Neural progenitor cell (in vitro differentiated cells): ENCODE measurements at regions not wholly inside any gene's neighbourhood (a gene's known extent, or its start where the extent isn't known, plus 50 kb on each side); places are given as distances from the start of the nearest gene placed in this dataset.

Experiments used
- DNase-seq: peaks from one replicate; pipeline ENCODE4 v3.0.0-alpha.2; 2016; ENCODE audit warnings: low spot score
- H2AFZ ChIP-seq: fragments of 200-600 bp; sonication (generic); replicated peaks from 2 replicates; pipeline ENCODE4 v1.6.1; 2016; ENCODE audit warnings: antibody characterized with exemption
- H3F3A ChIP-seq: fragments of 200-600 bp; sonication (generic); 2 replicates; pipeline ENCODE4 v1.6.1; 2016; ENCODE audit warnings: antibody characterized with exemption, low read depth
- H3K27ac ChIP-seq: fragments of 200-600 bp; sonication (generic); 2 replicates; pipeline ENCODE4 v1.5.1; 2016; ENCODE audit warnings: mild to moderate bottlenecking
- H3K27me3 ChIP-seq: fragments of 200-600 bp; sonication (generic); 2 replicates; pipeline ENCODE4 v1.6.1; 2016; ENCODE audit warnings: mild to moderate bottlenecking, moderate library complexity
- H3K36me3 ChIP-seq: fragments of 200-600 bp; sonication (generic); 2 replicates; pipeline ENCODE4 v1.5.1; 2016
- H3K4me1 ChIP-seq: fragments of 200-600 bp; sonication (generic); 2 replicates; pipeline ENCODE4 v1.6.1; 2016; ENCODE audit warnings: mixed run types
- H3K4me2 ChIP-seq: fragments of 200-600 bp; sonication (generic); 2 replicates; pipeline ENCODE4 v1.6.1; 2016
- H3K4me3 ChIP-seq: fragments of 200-600 bp; sonication (generic); 2 replicates; pipeline ENCODE4 v1.5.1; 2016
- H3K79me2 ChIP-seq: fragments of 200-600 bp; sonication (generic); 2 replicates; pipeline ENCODE4 v1.6.1; 2016; ENCODE audit warnings: low read depth
- H3K9ac ChIP-seq: fragments of 200-600 bp; sonication (generic); 2 replicates; pipeline ENCODE4 v1.6.1; 2016
- H3K9me3 ChIP-seq: fragments of 200-600 bp; sonication (generic); 2 replicates; pipeline ENCODE4 v1.5.1; 2016; ENCODE audit warnings: low read depth
- H4K20me1 ChIP-seq: fragments of 200-600 bp; sonication (generic); 2 replicates; pipeline ENCODE4 v1.6.1; 2016; ENCODE audit warnings: low read depth
- H3K27ac Mint-ChIP-seq: 3 replicates; pipeline ENCODE4 v1.8.0; 2021; ENCODE audit warnings: mixed read lengths
- H3K27me3 Mint-ChIP-seq: 2 replicates; pipeline ENCODE4 v1.8.0; 2022; ENCODE audit warnings: low read depth, mild to moderate bottlenecking, inconsistent platforms, moderate library complexity, mixed read lengths; ENCODE audit not compliant: insufficient read depth
- H3K36me3 Mint-ChIP-seq: 3 replicates; pipeline ENCODE4 v1.8.0; 2021; ENCODE audit warnings: mixed read lengths
- H3K4me1 Mint-ChIP-seq: 3 replicates; pipeline ENCODE4 v1.8.0; 2021; ENCODE audit warnings: mixed read lengths
- H3K4me3 Mint-ChIP-seq: 3 replicates; pipeline ENCODE4 v1.8.0; 2021; ENCODE audit warnings: mild to moderate bottlenecking, moderate library complexity, mixed read lengths
- H3K9me3 Mint-ChIP-seq: 3 replicates; pipeline ENCODE4 v1.8.0; 2020; ENCODE audit warnings: mixed read lengths
- EZH2 ChIP-seq: fragments of 200-600 bp; sonication (generic); IDR thresholded peaks from 2 replicates; pipeline ENCODE4 v1.6.1; 2017; ENCODE audit warnings: antibody characterized with exemption, mild to moderate bottlenecking, moderate library complexity
- EZH2phosphoT487 ChIP-seq: fragments of 200-600 bp; sonication (generic); IDR thresholded peaks from 2 replicates; pipeline ENCODE4 v1.6.1; 2017; ENCODE audit warnings: antibody characterized with exemption
- TF ChIP-seq, protein P1 (sequence below): fragments of 200-600 bp; sonication (generic); IDR thresholded peaks from 2 replicates; pipeline ENCODE4 v1.5.1; 2017; ENCODE audit warnings: antibody characterized with exemption, mild to moderate bottlenecking

DNA sequence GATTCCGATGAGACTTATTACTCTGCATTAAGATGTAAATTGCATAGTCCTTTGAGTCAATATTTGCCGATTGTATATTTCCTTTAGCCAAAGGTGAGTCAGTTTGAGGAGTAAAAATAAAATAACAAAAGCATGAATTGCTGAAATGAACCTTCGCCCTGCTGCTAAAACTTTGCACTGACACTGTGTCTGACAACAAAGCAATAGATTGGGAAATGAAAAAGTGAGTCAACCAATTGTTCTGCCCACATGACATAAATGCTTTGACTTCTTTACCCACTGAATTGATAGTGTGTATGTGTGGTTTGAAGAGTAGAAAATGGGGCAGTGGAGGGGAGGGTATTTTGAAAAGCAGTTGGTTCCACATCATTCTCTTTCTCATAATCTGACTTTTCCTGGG is 88.4 kb upstream of the AFF2 start:
- H3K4me2 ChIP-seq, result no peak overlapping the region
- Mint-ChIP-seq H3K27me3 (no peaks in the 10 kb centered on the region), H3K4me3 (no peak overlapping the region), H3K9me3 (no peaks in the 10 kb centered on the region), H3K27ac (no peak overlapping the region), H3K4me1 (no peaks in the 10 kb centered on the region), H3K36me3 (no peaks in the 10 kb centered on the region)
- H2AFZ ChIP-seq, result no peak overlapping the region
- no peaks in the 10 kb centered on the region for H4K20me1 ChIP-seq
- no peak overlapping the region for H3K9ac ChIP-seq
- no peaks in the 10 kb centered on the region for H3K27me3 ChIP-seq
- no peaks in the 10 kb centered on the region for H3F3A ChIP-seq
- H3K4me1 ChIP-seq, result no peaks in the 10 kb centered on the region
- peaks cover 4% of the 10 kb centered on the region for H3K9me3 ChIP-seq
- no peak overlapping the region for H3K4me3 ChIP-seq
- no peak for DNase-seq
- no peaks in the 10 kb centered on the region for H3K36me3 ChIP-seq
- TF ChIP-seq EZH2phosphoT487 (no peak), EZH2 (no peak)
- TF ChIP-seq, protein P1, sequence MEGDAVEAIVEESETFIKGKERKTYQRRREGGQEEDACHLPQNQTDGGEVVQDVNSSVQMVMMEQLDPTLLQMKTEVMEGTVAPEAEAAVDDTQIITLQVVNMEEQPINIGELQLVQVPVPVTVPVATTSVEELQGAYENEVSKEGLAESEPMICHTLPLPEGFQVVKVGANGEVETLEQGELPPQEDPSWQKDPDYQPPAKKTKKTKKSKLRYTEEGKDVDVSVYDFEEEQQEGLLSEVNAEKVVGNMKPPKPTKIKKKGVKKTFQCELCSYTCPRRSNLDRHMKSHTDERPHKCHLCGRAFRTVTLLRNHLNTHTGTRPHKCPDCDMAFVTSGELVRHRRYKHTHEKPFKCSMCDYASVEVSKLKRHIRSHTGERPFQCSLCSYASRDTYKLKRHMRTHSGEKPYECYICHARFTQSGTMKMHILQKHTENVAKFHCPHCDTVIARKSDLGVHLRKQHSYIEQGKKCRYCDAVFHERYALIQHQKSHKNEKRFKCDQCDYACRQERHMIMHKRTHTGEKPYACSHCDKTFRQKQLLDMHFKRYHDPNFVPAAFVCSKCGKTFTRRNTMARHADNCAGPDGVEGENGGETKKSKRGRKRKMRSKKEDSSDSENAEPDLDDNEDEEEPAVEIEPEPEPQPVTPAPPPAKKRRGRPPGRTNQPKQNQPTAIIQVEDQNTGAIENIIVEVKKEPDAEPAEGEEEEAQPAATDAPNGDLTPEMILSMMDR, result no peak
- H3K27ac ChIP-seq, result no peak overlapping the region
- H3K79me2 ChIP-seq, result no peaks in the 10 kb centered on the region

DNA sequence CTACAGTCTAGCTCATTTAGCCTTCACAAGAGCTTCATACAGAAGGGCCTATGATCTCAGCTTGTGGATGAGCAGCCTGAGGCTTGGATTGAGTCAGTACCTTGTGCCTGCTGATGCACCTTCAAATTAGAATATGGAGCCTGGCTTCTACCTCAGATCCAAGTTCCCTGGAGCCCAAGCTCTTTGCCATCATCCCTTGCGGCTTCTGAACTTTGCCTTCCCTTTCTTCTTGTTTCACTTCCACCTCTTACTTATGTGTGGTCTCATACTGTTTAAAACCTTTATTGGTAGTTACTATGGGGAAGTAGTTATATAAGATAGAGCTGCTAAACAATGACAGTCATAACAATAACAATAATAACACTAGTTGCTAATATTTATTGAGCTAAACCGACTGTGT is 84.3 kb upstream of the AFF2 start:
- H3K27ac Mint-ChIP-seq, result no peak overlapping the region
- no peak overlapping the region for H3K27ac ChIP-seq
- H3K79me2 ChIP-seq, result no peaks in the 10 kb centered on the region
- no peak overlapping the region for H2AFZ ChIP-seq
- no peaks in the 10 kb centered on the region for H3K4me1 ChIP-seq
- no peak for DNase-seq
- H3K4me3 ChIP-seq, result no peak overlapping the region
- no peak overlapping the region for H3K9ac ChIP-seq
- H3K4me3 Mint-ChIP-seq, result no peak overlapping the region
- no peaks in the 10 kb centered on the region for H3K36me3 Mint-ChIP-seq
- TF ChIP-seq EZH2phosphoT487, result no peak
- TF ChIP-seq, protein P1, result no peak
- TF ChIP-seq EZH2, result no peak
- H3K4me2 ChIP-seq, result no peak overlapping the region
- no peaks in the 10 kb centered on the region for H3F3A ChIP-seq
- no peaks in the 10 kb centered on the region for H3K9me3 Mint-ChIP-seq
- no peaks in the 10 kb centered on the region for H3K36me3 ChIP-seq
- H3K4me1 Mint-ChIP-seq, result no peaks in the 10 kb centered on the region
- H3K27me3 ChIP-seq, result no peaks in the 10 kb centered on the region
- H3K9me3 ChIP-seq, result no peaks in the 10 kb centered on the region
- H3K27me3 Mint-ChIP-seq, result peaks cover 3% of the 10 kb centered on the region
- no peaks in the 10 kb centered on the region for H4K20me1 ChIP-seq

DNA sequence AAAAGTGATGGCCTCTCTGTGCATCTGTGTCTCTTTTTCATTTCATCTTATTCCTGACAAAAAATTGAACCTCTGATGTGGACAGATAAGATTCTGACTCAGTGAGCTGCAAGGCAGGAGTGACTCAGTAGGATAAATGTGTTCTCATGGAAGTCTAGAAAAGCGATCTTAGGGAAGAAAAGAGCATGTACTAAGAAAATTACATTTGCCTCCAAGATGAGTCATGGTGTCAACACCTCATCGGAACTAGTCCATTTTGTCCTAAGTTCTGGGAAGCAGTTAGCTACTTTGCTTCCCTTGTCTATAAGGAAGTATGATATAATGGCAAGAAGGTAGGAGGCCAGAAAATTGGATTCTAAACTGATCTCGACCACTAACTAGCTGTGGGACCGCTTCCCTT is 83.5 kb upstream of the AFF2 start:
- no peak overlapping the region for H3K4me3 Mint-ChIP-seq
- H3K9ac ChIP-seq, result no peak overlapping the region
- H3K4me1 ChIP-seq, result no peaks in the 10 kb centered on the region
- H3K4me3 ChIP-seq, result no peak overlapping the region
- H3K36me3 ChIP-seq, result no peaks in the 10 kb centered on the region
- no peaks in the 10 kb centered on the region for H3K4me1 Mint-ChIP-seq
- H3K27me3 Mint-ChIP-seq, result peaks cover 3% of the 10 kb centered on the region
- no peak overlapping the region for H3K27ac Mint-ChIP-seq
- no peak overlapping the region for H2AFZ ChIP-seq
- no peaks in the 10 kb centered on the region for H3K36me3 Mint-ChIP-seq
- no peak overlapping the region for H3K27ac ChIP-seq
- H3K27me3 ChIP-seq, result no peaks in the 10 kb centered on the region
- H3K9me3 Mint-ChIP-seq, result no peaks in the 10 kb centered on the region
- no peaks in the 10 kb centered on the region for H3K9me3 ChIP-seq
- H3F3A ChIP-seq, result no peaks in the 10 kb centered on the region
- H3K4me2 ChIP-seq, result no peak overlapping the region
- TF ChIP-seq, protein P1, result no peak
- TF ChIP-seq EZH2phosphoT487, result no peak
- TF ChIP-seq EZH2, result no peak
- no peak for DNase-seq
- H4K20me1 ChIP-seq, result no peaks in the 10 kb centered on the region
- no peaks in the 10 kb centered on the region for H3K79me2 ChIP-seq

DNA sequence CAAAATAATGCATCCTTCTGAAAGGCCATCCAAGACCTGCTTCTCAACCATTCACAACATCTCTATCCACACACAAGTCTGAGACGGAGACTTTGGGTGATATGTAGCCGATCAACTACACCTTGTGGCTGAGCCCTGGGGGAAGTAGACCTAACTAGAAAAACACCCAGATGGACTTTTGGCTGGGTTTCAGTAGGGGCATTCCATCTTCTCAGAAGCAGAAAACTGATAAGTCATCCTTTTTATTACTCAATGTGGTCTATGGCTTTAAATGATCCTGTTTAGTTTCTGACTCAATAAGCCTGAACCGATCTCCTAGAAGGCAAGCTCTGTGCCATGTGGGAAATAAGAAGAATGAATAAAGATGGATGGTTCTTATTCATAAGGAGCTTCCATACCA is 82.5 kb upstream of the AFF2 start:
- Histone ChIP-seq H2AFZ (no peak overlapping the region), H3K4me3 (no peak overlapping the region), H3K4me1 (no peaks in the 10 kb centered on the region), H3K79me2 (no peaks in the 10 kb centered on the region), H3K27ac (no peak overlapping the region), H3K9ac (no peak overlapping the region), H3K27me3 (no peaks in the 10 kb centered on the region), H3K36me3 (no peaks in the 10 kb centered on the region), H3K4me2 (no peak overlapping the region), H3F3A (no peaks in the 10 kb centered on the region), H3K9me3 (no peaks in the 10 kb centered on the region), H4K20me1 (no peaks in the 10 kb centered on the region)
- Mint-ChIP-seq H3K27me3 (peaks cover 3% of the 10 kb centered on the region), H3K36me3 (no peaks in the 10 kb centered on the region), H3K4me1 (no peaks in the 10 kb centered on the region), H3K27ac (no peak overlapping the region), H3K9me3 (peaks cover 2% of the 10 kb centered on the region), H3K4me3 (no peak overlapping the region)
- no peak for DNase-seq
- no peak for TF ChIP-seq EZH2phosphoT487
